Esophagus muscularis mucosa (tissue), 4 donors: ENCODE measurements at regions not wholly inside any gene's neighbourhood (a gene's known extent, or its start where the extent isn't known, plus 50 kb on each side); places are given as distances from the start of the nearest gene placed in this dataset.

ENCODE experiments used
- DNase-seq: peaks from one replicate; pipeline ENCODE4 v3.0.0-alpha.2; 2017; ENCODE audit errors: extremely low spot score
- H3K27ac ChIP-seq, 4 donors: fragments of 200-600 bp; sonication (generic); replicated peaks in 1 of 4; 1 replicate in 3 of 4; 2 replicates in 1 of 4; pipeline ENCODE4 v1.5.1; 2016 to 2019; ENCODE audit warnings: mild to moderate bottlenecking in 1 of 4
- H3K27me3 ChIP-seq, 4 donors: fragments of 200-600 bp; sonication (generic); one replicate each; pipeline versions ENCODE4 v1.5.1 to v1.6.0; 2016 to 2019
- H3K36me3 ChIP-seq, 4 donors: fragments of 200-600 bp; sonication (generic); one replicate each; pipeline ENCODE4 v1.5.1; 2016 to 2019
- H3K4me1 ChIP-seq, 4 donors: fragments of 200-600 bp; sonication (generic); one replicate each; pipeline ENCODE4 v1.5.1; 2016 to 2019
- H3K4me3 ChIP-seq, 4 donors: fragments of 200-600 bp; sonication (generic); 1 replicate in 2 of 4; 2 replicates in 2 of 4; pipeline ENCODE4 v1.5.1; 2016 to 2019; ENCODE audit warnings: mild to moderate bottlenecking in 4 of 4, moderate library complexity in 1 of 4
- H3K9me3 ChIP-seq, 4 donors: fragments of 200-600 bp; sonication (generic); 1 replicate in 3 of 4; 2 replicates in 1 of 4; pipeline ENCODE4 v1.5.1; 2016 to 2019
- CTCF ChIP-seq, 3 experiments: fragments of 200-600 bp in 2 of 3; fragments of 450-650 bp in 1 of 3; sonication (generic) in 2 of 3; IDR thresholded peaks; one replicate each; pipeline ENCODE4 v1.5.1; 2017 to 2019; ENCODE audit warnings: antibody characterized with exemption in 3 of 3, mild to moderate bottlenecking in 2 of 3, moderate library complexity in 1 of 3
- EP300 ChIP-seq: sonication (generic); formaldehyde crosslinking; IDR thresholded peaks from one replicate; pipeline ENCODE4 v1.6.1; 2017; ENCODE audit warnings: antibody characterized with exemption
- POLR2A ChIP-seq: fragments of 450-650 bp; IDR thresholded peaks from one replicate; pipeline ENCODE4 v1.6.1; 2017; ENCODE audit warnings: antibody characterized with exemption, moderate library complexity, mild to moderate bottlenecking, low read depth
- POLR2AphosphoS5 ChIP-seq, 2 donors: sonication (generic); formaldehyde crosslinking; IDR thresholded peaks; one replicate each; pipeline ENCODE4 v1.6.1; 2017; ENCODE audit warnings: antibody characterized with exemption in 2 of 2
- WGBS: methylation state at CpG from one replicate; pipeline ENCODE4 v1.1.5; 2018; 5-methylcytosine and 5-hydroxymethylcytosine counted together
- intact Hi-C: fragments of 100-400 bp; cut with DNase I; formaldehyde crosslinking; loops from one replicate; pipeline ENCODE4 v1.15.1; 2023

GRCh38 chr17:34852614-34853013 lies 108.6 kb downstream of the CCT6B start:
- 88% methylated on average over 5 of the region's 5 CpGs for WGBS
- no peak for DNase-seq
- no peak overlapping the region for H3K4me3 ChIP-seq
- H3K27ac ChIP-seq: no peak overlapping the region
- H3K27me3 ChIP-seq: no peaks in the 10 kb centered on the region
- intact Hi-C loops: no loop called here
- TF ChIP-seq EP300 (no peak), POLR2AphosphoS5 (IDR thresholded peaks at IDR 0.05) (no peak), CTCF (IDR thresholded peaks at IDR 0.05) (no peak), POLR2A (no peak)
- H3K36me3 ChIP-seq: no peaks in the 10 kb centered on the region
- H3K9me3 ChIP-seq: no peaks in the 10 kb centered on the region
- H3K4me1 ChIP-seq: no peaks in the 10 kb centered on the region

GRCh38 chr17:34851961-34852540 lies 109.2 kb downstream of the CCT6B start:
- no peak for TF ChIP-seq CTCF (IDR thresholded peaks at IDR 0.05)
- TF ChIP-seq POLR2A: no peak
- TF ChIP-seq EP300: no peak
- TF ChIP-seq POLR2AphosphoS5 (IDR thresholded peaks at IDR 0.05): no peak
- no peaks in the 10 kb centered on the region for H3K27me3 ChIP-seq
- H3K4me3 ChIP-seq: no peak overlapping the region
- 89% methylated on average over 9 of the region's 9 CpGs for WGBS
- H3K9me3 ChIP-seq: no peaks in the 10 kb centered on the region
- H3K4me1 ChIP-seq: no peaks in the 10 kb centered on the region
- no peaks in the 10 kb centered on the region for H3K36me3 ChIP-seq
- intact Hi-C loops: no loop called here
- no peak for DNase-seq
- H3K27ac ChIP-seq: no peak overlapping the region

- Histone ChIP-seq H3K27ac (no peak overlapping the region), H3K4me1 (no peaks in the 10 kb centered on the region), H3K36me3 (no peaks in the 10 kb centered on the region), H3K4me3 (no peak overlapping the region), H3K27me3 (no peaks in the 10 kb centered on the region), H3K9me3 (no peaks in the 10 kb centered on the region)
- TF ChIP-seq CTCF (IDR thresholded peaks at IDR 0.05) (no peak), POLR2A (no peak), POLR2AphosphoS5 (IDR thresholded peaks at IDR 0.05) (no peak), EP300 (no peak)
- WGBS: 71% methylated on average over 3 of the region's 3 CpGs
- intact Hi-C loops: no loop called here
- DNase-seq: no peak
Observed at GRCh38 chr17:34850964-34851363, 110.3 kb downstream of the CCT6B start.

GRCh38 chr17:34850023-34850422 lies 111.2 kb downstream of the CCT6B start:
- H3K4me1 ChIP-seq: no peaks in the 10 kb centered on the region
- H3K27me3 ChIP-seq: no peaks in the 10 kb centered on the region
- no peaks in the 10 kb centered on the region for H3K36me3 ChIP-seq
- no peak overlapping the region for H3K4me3 ChIP-seq
- WGBS: 79% methylated on average over 4 of the region's 4 CpGs
- H3K9me3 ChIP-seq: no peaks in the 10 kb centered on the region
- TF ChIP-seq CTCF (IDR thresholded peaks at IDR 0.05) (no peak), EP300 (no peak), POLR2AphosphoS5 (IDR thresholded peaks at IDR 0.05) (no peak), POLR2A (no peak)
- H3K27ac ChIP-seq: no peak overlapping the region
- intact Hi-C loops: no loop called here
- no peak for DNase-seq

- intact Hi-C loops: no loop called here
- WGBS: 66% methylated on average over 3 of the region's 3 CpGs
- TF ChIP-seq POLR2AphosphoS5 (IDR thresholded peaks at IDR 0.05) (no peak), EP300 (no peak), POLR2A (no peak), CTCF (IDR thresholded peaks at IDR 0.05) (no peak)
- no peak overlapping the region for H3K27ac ChIP-seq
- no peaks in the 10 kb centered on the region for H3K36me3 ChIP-seq
- DNase-seq: no peak
- H3K27me3 ChIP-seq: no peaks in the 10 kb centered on the region
- H3K4me1 ChIP-seq: no peaks in the 10 kb centered on the region
- H3K4me3 ChIP-seq: no peak overlapping the region
- H3K9me3 ChIP-seq: no peaks in the 10 kb centered on the region
Observed at GRCh38 chr17:34847938-34848337, 113.3 kb downstream of the CCT6B start.
